Sigmoid colon (tissue), 4 donors: ENCODE measurements at regions not wholly inside any gene's neighbourhood (a gene's known extent, or its start where the extent isn't known, plus 50 kb on each side); places are given as distances from the start of the nearest gene placed in this dataset.

Experiments
- CTCF ChIP-seq, 4 experiments: fragments of 450-650 bp in 3 of 4; fragments of 200-600 bp in 1 of 4; IDR thresholded peaks; one replicate each; pipeline ENCODE4 v1.5.1; 2016 to 2019; ENCODE audit warnings: antibody characterized with exemption in 4 of 4, mild to moderate bottlenecking in 3 of 4, moderate library complexity in 2 of 4
- EP300 ChIP-seq, 4 donors: sonication (generic); formaldehyde crosslinking; IDR thresholded peaks; one replicate each; pipeline ENCODE4 v1.6.1; 2017; ENCODE audit warnings: antibody characterized with exemption in 4 of 4
- POLR2A ChIP-seq, 2 donors: fragments of 450-650 bp; IDR thresholded peaks; one replicate each; pipeline ENCODE4 v1.6.1; 2016; ENCODE audit warnings: antibody characterized with exemption in 2 of 2, mild to moderate bottlenecking in 2 of 2, moderate library complexity in 2 of 2
- POLR2AphosphoS5 ChIP-seq, 4 donors: sonication (generic); formaldehyde crosslinking; IDR thresholded peaks; one replicate each; pipeline ENCODE4 v1.6.1; 2017; ENCODE audit warnings: antibody characterized with exemption in 4 of 4

- TF ChIP-seq CTCF (IDR thresholded peaks at IDR 0.05) (no peak), POLR2A (IDR thresholded peaks at IDR 0.05) (no peak), POLR2AphosphoS5 (IDR thresholded peaks at IDR 0.05) (no peak), EP300 (IDR thresholded peaks at IDR 0.05) (no peak)
Observed at GRCh38 chr2:5474716-5475115, 217.5 kb upstream of the SOX11 start.
